ENCODE measurements at regions not wholly inside any gene's neighbourhood (a gene's known extent, or its start where the extent isn't known, plus 50 kb on each side); places are given as distances from the start of the nearest gene placed in this dataset.

GRCh38 chr13:50729177-50729576, 114.3 kb downstream of the DLEU7 start:
- TF ChIP-seq CTCF (conservative IDR thresholded peaks at IDR 0.05 in 1 of 2, IDR thresholded peaks at IDR 0.05 in 1 of 2; ENCODE audit: low read depth in 1 of 2, low read length in 2 of 2) (no peak), EZH2 (IDR thresholded peaks at IDR 0.05; ENCODE audit: low read length, missing control alignments) (no peak)

Measured in fibroblast of lung (primary cell).